ENCODE measurements at regions not wholly inside any gene's neighbourhood (a gene's known extent, or its start where the extent isn't known, plus 50 kb on each side); places are given as distances from the start of the nearest gene placed in this dataset.

DNA sequence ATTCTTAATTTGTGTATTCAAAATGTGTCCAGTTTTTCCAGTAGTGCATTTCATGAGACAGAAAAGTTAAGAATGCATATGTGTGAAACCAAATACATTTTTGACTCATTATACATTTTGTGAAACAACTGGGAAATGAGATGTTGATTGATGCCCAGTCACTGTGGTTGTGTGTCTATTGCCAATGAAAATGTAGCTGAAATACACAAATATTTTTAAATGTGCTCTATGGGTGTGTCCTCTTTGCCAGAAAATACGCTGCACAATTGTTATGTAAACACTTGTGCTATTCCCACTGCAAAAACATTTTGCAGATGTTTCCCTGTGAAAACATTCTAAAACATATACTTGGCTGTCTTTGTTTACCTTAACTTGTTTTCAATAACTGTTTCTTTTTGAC, 395.2 kb downstream of the TFEC start:
- Histone ChIP-seq H3K23ac (ENCODE audit: low read depth, low read length) (no peak overlapping the region), H4K91ac (ENCODE audit: insufficient read depth, low read depth, low read length) (no peak overlapping the region), H3K18ac (ENCODE audit: low read depth, low read length) (no peak overlapping the region), H4K20me1 (ENCODE audit: insufficient read depth, low read length) (no peaks in the 10 kb centered on the region), H3K79me1 (ENCODE audit: low read depth in 1 of 2, low read length in 2 of 2) (no peaks in the 10 kb centered on the region), H3K14ac (replicated peaks; ENCODE audit: low read depth, low read length) (no peak overlapping the region), H2AK5ac (ENCODE audit: low read depth, low read length) (no peak overlapping the region), H3K36me3 (ENCODE audit: control insufficient read depth, insufficient read depth, low read length) (no peaks in the 10 kb centered on the region), H4K5ac (ENCODE audit: low read depth, low read length) (no peak overlapping the region), H3K9me1 (ENCODE audit: insufficient read depth, low read length) (peaks cover 2% of the 10 kb centered on the region; the same call in 1 of the 2 replicates), H3K4me1 (ENCODE audit: control insufficient read depth, insufficient read depth, low read length) (peaks cover 3% of the 10 kb centered on the region), H2BK120ac (ENCODE audit: low read depth, low read length) (no peak overlapping the region), H2BK15ac (ENCODE audit: low read depth, low read length) (no peak overlapping the region), H3K9ac (ENCODE audit: low read depth, low read length) (no peak overlapping the region), H3K27me3 (ENCODE audit: control insufficient read depth, insufficient read depth, low read length) (no peaks in the 10 kb centered on the region), H4K8ac (ENCODE audit: low read depth in 2 of 2, low read length in 2 of 2) (no peak overlapping the region), H3K27ac (ENCODE audit: insufficient read depth, low read length) (no peak overlapping the region), H3K9me3 (ENCODE audit: control insufficient read depth, insufficient read depth, low read length) (no peaks in the 10 kb centered on the region), H2BK5ac (ENCODE audit: low read depth, low read length, poor library complexity, severe bottlenecking) (no peak overlapping the region), H3K4me2 (ENCODE audit: low read depth, low read length) (0 out of 2 replicates have a peak overlapping the region, but pooled peaks have one; percentile 20), H2AFZ (replicated peaks; ENCODE audit: low read length, poor library complexity) (no peak overlapping the region), H2BK20ac (ENCODE audit: low read depth, low read length) (no peak overlapping the region), H2AK9ac (replicated peaks; ENCODE audit: low read depth, low read length, poor library complexity) (no peak overlapping the region), H3K4me3 (ENCODE audit: insufficient read depth, low read depth, low read length) (no peak overlapping the region), H3K4ac (ENCODE audit: low read depth, low read length) (no peak overlapping the region), H3K56ac (ENCODE audit: extremely low read depth, insufficient read depth, low read length) (no peak overlapping the region)
- in situ Hi-C loops (cut with MboI; ENCODE audit: low sequenced_read_pairs) (no loop called here), dilution Hi-C loops (cut with HindIII; ENCODE audit: low sequenced_read_pairs, unreplicated experiment) (no loop called here), intact Hi-C loops (cut with micrococcal nuclease) (no loop called here)
- no TSS peak for BruUV-seq (replicated peaks)
- no peak for TF ChIP-seq MAZ (IDR thresholded peaks at IDR 0.05; ENCODE audit: borderline replicate concordance, low read depth, low read length)
- ATAC-seq (ENCODE audit: low read depth): peak; percentile 77
- CTCF ChIA-PET: interaction anchor here (1.7 kb wide), 1 partner anchor 27 kb away, joined by 3 read pairs; no protein-coding TSS in a partner anchor
- no CpG with 5 or more reads among the region's 1 CpG for WGBS, 2 experiments (ENCODE audit: extremely low coverage in 2 of 2, insufficient read length in 1 of 2)
- POLR2A ChIA-PET (ENCODE audit: unreplicated experiment): no interaction called here
- peak; percentile 36 for DNase-seq
